HCT116 (cell line): ENCODE measurements at regions not wholly inside any gene's neighbourhood (a gene's known extent, or its start where the extent isn't known, plus 50 kb on each side); places are given as distances from the start of the nearest gene placed in this dataset.

Experiments used
- CEBPB ChIP-seq: IDR thresholded peaks from 2 replicates; pipeline ENCODE4 v1.6.1; 2012; ENCODE audit warnings: low read depth
- CTCF ChIP-seq, 3 experiments: fragments of 200-600 bp in 1 of 3; sonication (generic) in 1 of 3; IDR thresholded peaks in 2 of 3; conservative IDR thresholded peaks in 1 of 3; 2 replicates each; pipeline ENCODE4 v1.5.1; 2012 to 2017; ENCODE audit warnings: low read depth in 2 of 3, low read length in 2 of 3, antibody characterized with exemption in 1 of 3, borderline replicate concordance in 1 of 3, control low read depth in 1 of 3, mild to moderate bottlenecking in 1 of 3, mixed read lengths in 1 of 3, mixed run types in 1 of 3, moderate library complexity in 1 of 3; ENCODE audit not compliant: insufficient read depth in 1 of 3
- EZH2phosphoT487 ChIP-seq: fragments of 200-600 bp; IDR thresholded peaks from 2 replicates; pipeline ENCODE4 v1.6.1; 2018; ENCODE audit warnings: antibody characterized with exemption, borderline replicate concordance
- POLR2A ChIP-seq: IDR thresholded peaks from 2 replicates; pipeline ENCODE4 v1.7.0; 2011; ENCODE audit warnings: borderline replicate concordance; ENCODE audit not compliant: insufficient read depth, insufficient read length; ENCODE audit errors: extremely low read depth
- SIN3A ChIP-seq: IDR thresholded peaks from 2 replicates; pipeline ENCODE4 v1.6.1; 2012; ENCODE audit warnings: low read depth

- TF ChIP-seq CTCF (IDR thresholded peaks at IDR 0.05 in 2 of 3, conservative IDR thresholded peaks at IDR 0.05 in 1 of 3; ENCODE audit: borderline replicate concordance in 1 of 3, insufficient read depth in 1 of 3, low read depth in 2 of 3, low read length in 2 of 3) (no peak), EZH2phosphoT487 (no peak), SIN3A (no peak), CEBPB (no peak), POLR2A (no peak)
Observed at GRCh38 chr14:97719931-97720330, 922.7 kb downstream of the VRK1 start.
